Skeletal muscle satellite cell (primary cell): ENCODE measurements at regions not wholly inside any gene's neighbourhood (a gene's known extent, or its start where the extent isn't known, plus 50 kb on each side); places are given as distances from the start of the nearest gene placed in this dataset.

Experiments used
- H3K27me3 ChIP-seq: 2 replicates; pipeline ENCODE4 v1.7.0; 2013; ENCODE audit warnings: low read length; ENCODE audit not compliant: control insufficient read depth, insufficient read depth
- H3K36me3 ChIP-seq: 2 replicates; pipeline ENCODE4 v1.7.0; 2013; ENCODE audit warnings: mild to moderate bottlenecking, control low read depth, low read length; ENCODE audit not compliant: insufficient read depth
- H3K4me1 ChIP-seq: 2 replicates; pipeline ENCODE4 v1.7.0; 2013; ENCODE audit warnings: low read length; ENCODE audit not compliant: control insufficient read depth, insufficient read depth
- H3K4me2 ChIP-seq: 2 replicates; pipeline ENCODE4 v1.7.0; 2013; ENCODE audit warnings: mild to moderate bottlenecking, low read length
- H3K4me3 ChIP-seq: 2 replicates; pipeline ENCODE4 v1.7.0; 2013; ENCODE audit warnings: low read length
- H3K9ac ChIP-seq: 2 replicates; pipeline ENCODE4 v1.7.0; 2013; ENCODE audit warnings: mild to moderate bottlenecking, low read depth, low read length, moderate library complexity
- H3K9me3 ChIP-seq: replicated peaks from 2 replicates; pipeline ENCODE4 v1.7.0; 2013; ENCODE audit warnings: mild to moderate bottlenecking, control low read depth, low read length

GRCh38 chr2:223107825-223108224 lies 55.8 kb downstream of the KCNE4 start:
- no peaks in the 10 kb centered on the region for H3K9me3 ChIP-seq
- H3K4me3 ChIP-seq, result no peak overlapping the region
- H3K4me1 ChIP-seq, result peaks cover 30% of the 10 kb centered on the region
- no peaks in the 10 kb centered on the region for H3K27me3 ChIP-seq
- no peak overlapping the region for H3K9ac ChIP-seq
- no peaks in the 10 kb centered on the region for H3K36me3 ChIP-seq
- H3K4me2 ChIP-seq, result no peak overlapping the region

DNA sequence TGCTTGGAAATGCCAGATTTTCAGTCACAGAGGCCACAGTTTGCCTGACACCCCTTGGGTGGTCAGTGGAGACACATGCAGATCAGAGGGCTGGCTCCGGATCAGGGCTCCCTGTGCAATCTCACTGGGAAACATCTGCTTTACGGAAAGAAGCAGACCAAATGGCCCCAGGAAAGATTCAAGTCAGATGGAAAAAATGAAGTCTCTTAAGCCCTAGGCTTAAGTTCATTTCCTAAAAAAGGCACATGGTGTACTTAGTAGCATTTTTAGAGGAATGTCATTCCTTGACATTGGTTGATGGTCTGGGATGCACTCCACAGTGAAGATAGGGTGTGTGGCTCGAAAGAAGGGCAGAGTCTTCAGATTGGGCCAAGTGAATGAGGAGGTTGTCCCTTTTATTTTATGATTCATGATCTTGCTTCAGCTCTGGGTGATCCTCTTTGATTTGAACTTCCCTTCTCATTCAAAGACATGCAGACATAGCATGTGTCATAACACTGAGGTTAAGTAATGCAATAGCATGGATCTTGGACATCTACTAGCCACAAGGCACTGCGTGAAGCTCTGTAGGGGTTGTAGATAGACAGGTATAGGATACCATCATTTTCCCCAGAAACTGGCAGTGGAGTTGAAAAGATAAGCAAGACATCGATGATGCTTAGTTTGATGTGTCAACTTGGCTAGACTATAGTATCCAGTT lies 56.5 kb downstream of the KCNE4 start:
- H3K9me3 ChIP-seq, result no peaks in the 10 kb centered on the region
- H3K9ac ChIP-seq, result peak overlapping the region; percentile 57
- H3K27me3 ChIP-seq, result no peaks in the 10 kb centered on the region
- H3K36me3 ChIP-seq, result no peaks in the 10 kb centered on the region
- peak overlapping the region; percentile 20 for H3K4me2 ChIP-seq
- peaks cover 36% of the 10 kb centered on the region for H3K4me1 ChIP-seq
- no peak overlapping the region for H3K4me3 ChIP-seq

GRCh38 chr2:223109341-223109740 lies 57.4 kb downstream of the KCNE4 start:
- peak overlapping the region; percentile 20 for H3K4me2 ChIP-seq
- H3K4me3 ChIP-seq, result no peak overlapping the region
- H3K9me3 ChIP-seq, result no peaks in the 10 kb centered on the region
- peaks cover 44% of the 10 kb centered on the region for H3K4me1 ChIP-seq
- H3K36me3 ChIP-seq, result no peaks in the 10 kb centered on the region
- H3K27me3 ChIP-seq, result no peaks in the 10 kb centered on the region
- peak overlapping the region; percentile 67 for H3K9ac ChIP-seq

GRCh38 chr2:223113161-223113560 lies 61.2 kb downstream of the KCNE4 start:
- H3K4me1 ChIP-seq, result peaks cover 41% of the 10 kb centered on the region
- H3K4me2 ChIP-seq, result no peak overlapping the region
- no peak overlapping the region for H3K9ac ChIP-seq
- no peaks in the 10 kb centered on the region for H3K27me3 ChIP-seq
- no peaks in the 10 kb centered on the region for H3K36me3 ChIP-seq
- no peaks in the 10 kb centered on the region for H3K9me3 ChIP-seq
- H3K4me3 ChIP-seq, result no peak overlapping the region

DNA sequence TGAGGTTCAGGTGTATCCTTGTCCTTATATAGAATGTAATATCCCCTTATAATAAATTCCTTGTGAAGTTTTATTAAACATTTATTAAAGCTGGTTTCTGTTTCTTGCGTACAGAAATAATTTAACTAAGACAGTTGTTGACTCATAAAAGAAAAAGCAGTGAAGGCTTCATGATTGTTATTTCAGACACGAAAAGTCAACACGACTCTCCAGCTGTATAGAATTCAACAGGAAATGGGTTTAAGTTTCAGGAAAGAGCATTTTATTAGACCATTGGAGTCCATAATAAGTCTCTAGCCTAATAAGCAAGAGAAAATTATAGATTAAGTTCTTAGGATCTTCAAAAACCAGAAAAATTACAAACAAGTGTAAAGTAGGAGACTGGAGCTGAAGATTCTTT lies 62.2 kb downstream of the KCNE4 start:
- Histone ChIP-seq H3K9me3 (no peaks in the 10 kb centered on the region), H3K9ac (no peak overlapping the region), H3K4me3 (no peak overlapping the region), H3K36me3 (no peaks in the 10 kb centered on the region), H3K27me3 (no peaks in the 10 kb centered on the region), H3K4me2 (peak overlapping the region; percentile 12), H3K4me1 (peaks cover 31% of the 10 kb centered on the region)

DNA sequence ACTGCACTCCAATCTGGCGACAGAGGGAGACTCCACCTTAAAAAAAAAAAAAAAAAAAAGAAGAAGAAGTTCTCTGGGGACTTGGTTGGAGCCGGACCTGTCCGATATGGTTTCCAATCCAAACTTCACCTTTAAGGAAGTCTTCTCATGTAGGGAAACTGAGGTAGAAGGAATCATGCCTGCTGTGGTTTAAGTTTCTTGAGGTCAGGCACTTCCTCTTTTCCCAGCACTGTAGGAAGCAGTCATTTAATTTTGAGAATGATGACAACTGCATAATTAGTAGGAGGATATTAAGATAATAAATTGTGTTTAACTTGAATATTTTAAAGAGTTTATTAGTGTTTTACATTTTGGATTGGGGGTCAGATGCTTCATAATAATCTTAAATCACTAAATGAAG lies 62.9 kb downstream of the KCNE4 start:
- Histone ChIP-seq H3K36me3 (no peaks in the 10 kb centered on the region), H3K4me1 (peaks cover 23% of the 10 kb centered on the region), H3K9ac (no peak overlapping the region), H3K4me3 (no peak overlapping the region), H3K27me3 (no peaks in the 10 kb centered on the region), H3K4me2 (no peak overlapping the region), H3K9me3 (no peaks in the 10 kb centered on the region)

DNA sequence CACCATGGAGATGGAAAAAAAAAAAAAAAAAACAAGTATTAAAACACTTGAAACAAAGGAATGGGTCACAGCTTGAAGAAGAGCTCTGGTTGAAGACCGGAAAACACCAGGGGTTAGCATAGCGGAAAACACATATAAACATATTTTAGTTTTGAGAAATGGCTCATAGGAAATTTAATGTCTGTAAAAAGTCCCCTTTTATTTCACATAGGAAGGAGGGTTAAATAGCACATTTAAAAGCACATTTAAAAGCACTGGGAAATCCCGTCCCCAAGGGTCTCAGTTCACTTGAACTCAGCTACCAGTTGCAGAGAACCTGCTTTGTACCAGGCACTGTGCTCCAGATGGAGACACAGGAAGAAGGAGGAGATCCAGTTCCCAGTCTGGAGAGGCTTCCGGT lies 65.5 kb downstream of the KCNE4 start:
- Histone ChIP-seq H3K4me3 (no peak overlapping the region), H3K9me3 (no peaks in the 10 kb centered on the region), H3K36me3 (no peaks in the 10 kb centered on the region), H3K9ac (no peak overlapping the region), H3K4me2 (no peak overlapping the region), H3K4me1 (peaks cover 22% of the 10 kb centered on the region), H3K27me3 (no peaks in the 10 kb centered on the region)

- Histone ChIP-seq H3K9me3 (no peaks in the 10 kb centered on the region), H3K4me1 (peaks cover 12% of the 10 kb centered on the region), H3K9ac (no peak overlapping the region), H3K4me3 (no peak overlapping the region), H3K27me3 (no peaks in the 10 kb centered on the region), H3K36me3 (no peaks in the 10 kb centered on the region), H3K4me2 (no peak overlapping the region)
Measured at GRCh38 chr2:223121283-223121682, 69.3 kb downstream of the KCNE4 start.

GRCh38 chr2:223122781-223123180 lies 70.8 kb downstream of the KCNE4 start:
- Histone ChIP-seq H3K27me3 (no peaks in the 10 kb centered on the region), H3K36me3 (no peaks in the 10 kb centered on the region), H3K9ac (no peak overlapping the region), H3K4me2 (no peak overlapping the region), H3K4me3 (no peak overlapping the region), H3K4me1 (peaks cover 12% of the 10 kb centered on the region), H3K9me3 (no peaks in the 10 kb centered on the region)

- H3K36me3 ChIP-seq, result no peaks in the 10 kb centered on the region
- H3K4me2 ChIP-seq, result no peak overlapping the region
- no peaks in the 10 kb centered on the region for H3K27me3 ChIP-seq
- peaks cover 12% of the 10 kb centered on the region for H3K4me1 ChIP-seq
- no peak overlapping the region for H3K9ac ChIP-seq
- H3K4me3 ChIP-seq, result no peak overlapping the region
- H3K9me3 ChIP-seq, result no peaks in the 10 kb centered on the region
Measured at GRCh38 chr2:223123855-223124610, 72.0 kb downstream of the KCNE4 start.

DNA sequence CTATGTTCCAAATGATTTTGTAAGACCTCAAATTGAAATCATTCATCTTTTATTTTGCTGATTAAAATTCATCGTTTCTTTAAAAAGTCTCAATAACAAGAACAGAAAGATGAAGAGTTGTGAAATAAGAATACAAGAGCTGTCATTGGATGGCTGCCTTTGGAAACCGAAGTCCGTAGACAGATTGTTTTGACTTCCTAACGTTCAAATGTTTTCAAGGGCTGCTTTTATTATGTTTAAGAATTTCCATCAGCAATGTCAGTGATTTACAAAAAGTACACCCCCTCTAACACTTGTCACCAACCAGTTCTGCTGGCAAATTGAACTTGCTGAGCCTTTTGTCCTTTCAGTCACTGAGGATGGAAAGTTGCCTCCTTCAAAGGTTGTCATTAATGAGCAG lies 89.6 kb downstream of the KCNE4 start:
- H3K36me3 ChIP-seq, result no peaks in the 10 kb centered on the region
- H3K9ac ChIP-seq, result no peak overlapping the region
- no peak overlapping the region for H3K4me3 ChIP-seq
- no peaks in the 10 kb centered on the region for H3K4me1 ChIP-seq
- H3K4me2 ChIP-seq, result no peak overlapping the region
- H3K27me3 ChIP-seq, result no peaks in the 10 kb centered on the region
- no peaks in the 10 kb centered on the region for H3K9me3 ChIP-seq

DNA sequence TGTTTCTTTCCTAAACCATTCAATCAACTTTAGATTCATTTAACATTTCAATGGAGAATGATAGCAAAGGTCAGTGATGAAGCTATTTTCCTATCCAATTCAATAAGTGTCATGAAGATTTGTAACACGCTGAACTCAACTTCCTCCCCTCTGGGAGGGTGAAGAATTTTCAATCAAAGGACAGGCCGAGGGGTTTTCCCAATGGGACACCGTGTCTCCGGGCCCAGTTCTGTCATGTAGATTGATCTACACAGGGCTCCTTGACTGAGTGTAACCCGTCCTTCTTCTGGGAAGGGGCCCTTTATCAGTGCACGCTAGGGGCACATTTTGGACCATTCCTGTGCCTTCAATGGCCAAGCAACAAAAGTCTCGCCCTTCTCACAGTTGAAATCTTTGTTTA lies 90.1 kb downstream of the KCNE4 start:
- Histone ChIP-seq H3K36me3 (no peaks in the 10 kb centered on the region), H3K4me1 (no peaks in the 10 kb centered on the region), H3K4me3 (no peak overlapping the region)

More for the DNA sequence above, 90.1 kb downstream of the KCNE4 start:
- no peaks in the 10 kb centered on the region for H3K9me3 ChIP-seq
- H3K9ac ChIP-seq, result no peak overlapping the region
- no peaks in the 10 kb centered on the region for H3K27me3 ChIP-seq
- no peak overlapping the region for H3K4me2 ChIP-seq
